ENCODE measurements at regions not wholly inside any gene's neighbourhood (a gene's known extent, or its start where the extent isn't known, plus 50 kb on each side); places are given as distances from the start of the nearest gene placed in this dataset.

- DNase-seq, result no peak
Measured at GRCh38 chr2:163367825-163368582, 367.8 kb downstream of the FIGN start.

GRCh38 chr2:163364736-163365135 lies 371.1 kb downstream of the FIGN start:
- no peak for DNase-seq

GRCh38 chr2:163353551-163353950 lies 382.3 kb downstream of the FIGN start:
- no peak for DNase-seq

GRCh38 chr2:163351966-163352365 lies 383.8 kb downstream of the FIGN start:
- no peak for DNase-seq

- DNase-seq, result no peak
Measured at GRCh38 chr2:163351143-163351542, 384.7 kb downstream of the FIGN start.

- DNase-seq, result no peak
Measured at GRCh38 chr2:163348857-163349380, 386.9 kb downstream of the FIGN start.

- no peak for DNase-seq
Measured at GRCh38 chr2:163347982-163348856, 387.6 kb downstream of the FIGN start.

GRCh38 chr2:163345795-163346573 lies 389.8 kb downstream of the FIGN start:
- peak; percentile 90 for DNase-seq

GRCh38 chr2:163343316-163343715 lies 392.5 kb downstream of the FIGN start:
- peak; percentile 11 for DNase-seq

- DNase-seq, result no peak
Measured at GRCh38 chr2:163341426-163341825, 394.4 kb downstream of the FIGN start.

- DNase-seq, result no peak
Measured at GRCh38 chr2:163338270-163338669, 397.5 kb downstream of the FIGN start.

GRCh38 chr2:163324677-163325076 lies 411.1 kb downstream of the FIGN start:
- DNase-seq, result peak; percentile 77

- DNase-seq, result no peak
Measured at GRCh38 chr2:163319006-163319405, 416.8 kb downstream of the FIGN start.

GRCh38 chr2:163314712-163315111 lies 421.1 kb downstream of the FIGN start:
- no peak for DNase-seq

GRCh38 chr2:163312713-163313112 lies 423.1 kb downstream of the FIGN start:
- no peak for DNase-seq

- DNase-seq, result no peak
Measured at GRCh38 chr2:163306647-163307046, 429.2 kb downstream of the FIGN start.

GRCh38 chr2:163302141-163302540 lies 433.7 kb downstream of the FIGN start:
- DNase-seq, result no peak

GRCh38 chr2:163291790-163292189 lies 444.0 kb downstream of the FIGN start:
- no peak for DNase-seq

GRCh38 chr2:163281717-163282116 lies 443.1 kb upstream of the KCNH7 start:
- no peak for DNase-seq

- DNase-seq, result no peak
Measured at GRCh38 chr2:163269374-163270021, 430.9 kb upstream of the KCNH7 start.

GRCh38 chr2:163266772-163267171 lies 428.2 kb upstream of the KCNH7 start:
- DNase-seq, result no peak

- DNase-seq, result no peak
Measured at GRCh38 chr2:163265562-163265961, 427.0 kb upstream of the KCNH7 start.

- no peak for DNase-seq
Measured at GRCh38 chr2:163264341-163264740, 425.8 kb upstream of the KCNH7 start.

Data from NCI-H82 (cell line).